IMR-90 (cell line): ENCODE measurements at regions not wholly inside any gene's neighbourhood (a gene's known extent, or its start where the extent isn't known, plus 50 kb on each side); places are given as distances from the start of the nearest gene placed in this dataset.

Experiments used
- ATAC-seq: fragments of 200-7000 bp; cut with Tn5 transposase; 2 replicates; pipeline ENCODE4 v1.9.1; 2020; ENCODE audit warnings: low read depth, mild to moderate bottlenecking, moderate library complexity
- BruUV-seq: library from RNA; stranded (reverse); fragments of 400-500 nt; replicated peaks from 2 replicates; lab custom pipeline; 2021; lab: Mats Ljungman, UMichigan
- CTCF ChIA-PET: fragments of 300-600 bp; formaldehyde crosslinking; extraction: SDS; loops from one replicate; lab custom pipeline; 2021; ENCODE audit warnings: antibody characterized with exemption; lab: Yijun Ruan, JAX
- POLR2A ChIA-PET: fragments of 300-600 bp; sonication (Branson Sonifier 250); formaldehyde crosslinking; loops from one replicate; lab custom pipeline; 2022; ENCODE audit warnings: antibody characterized with exemption; ENCODE audit not compliant: unreplicated experiment; lab: Charles Lee
- DNase-seq: peaks from one replicate; pipeline ENCODE4 v3.0.0; 2013
- H2AFZ ChIP-seq: replicated peaks from 2 replicates; pipeline ENCODE3; 2013; ENCODE audit warnings: low read length, mild to moderate bottlenecking; ENCODE audit not compliant: poor library complexity
- H2AK5ac ChIP-seq: 2 replicates; pipeline ENCODE4 v1.6.1; 2013; ENCODE audit warnings: low read depth, low read length, inconsistent platforms
- H2AK9ac ChIP-seq: replicated peaks from 2 replicates; pipeline ENCODE3; 2013; ENCODE audit warnings: mild to moderate bottlenecking, low read depth, low read length, moderate library complexity; ENCODE audit not compliant: poor library complexity
- H2BK120ac ChIP-seq: 2 replicates; pipeline ENCODE4 v1.6.1; 2013; ENCODE audit warnings: low read depth, low read length, inconsistent platforms
- H2BK15ac ChIP-seq: 3 replicates; pipeline ENCODE4 v1.6.1; 2013; ENCODE audit warnings: low read depth, low read length, inconsistent platforms
- H2BK20ac ChIP-seq: 2 replicates; pipeline ENCODE4 v1.6.1; 2013; ENCODE audit warnings: low read depth, mild to moderate bottlenecking, inconsistent platforms, low read length, moderate library complexity
- H2BK5ac ChIP-seq: 2 replicates; pipeline ENCODE4 v1.6.1; 2013; ENCODE audit warnings: mild to moderate bottlenecking, low read depth, low read length, inconsistent platforms; ENCODE audit not compliant: poor library complexity, severe bottlenecking
- H3K14ac ChIP-seq: replicated peaks from 2 replicates; pipeline ENCODE4 v1.6.1; 2013; ENCODE audit warnings: low read depth, low read length, inconsistent platforms
- H3K18ac ChIP-seq: 2 replicates; pipeline ENCODE4 v1.6.1; 2013; ENCODE audit warnings: low read depth, low read length, control low read depth
- H3K23ac ChIP-seq: 2 replicates; pipeline ENCODE4 v1.6.1; 2013; ENCODE audit warnings: low read depth, low read length, inconsistent platforms
- H3K27ac ChIP-seq: 2 replicates; pipeline ENCODE4 v1.5.1; 2013; ENCODE audit warnings: mild to moderate bottlenecking, control low read depth, low read length; ENCODE audit not compliant: insufficient read depth
- H3K27me3 ChIP-seq: 2 replicates; pipeline ENCODE4 v1.6.1; 2013; ENCODE audit warnings: low read length; ENCODE audit not compliant: control insufficient read depth, insufficient read depth
- H3K36me3 ChIP-seq: 2 replicates; pipeline ENCODE4 v1.6.1; 2013; ENCODE audit warnings: low read length, mixed read lengths; ENCODE audit not compliant: control insufficient read depth, insufficient read depth
- H3K4ac ChIP-seq: 2 replicates; pipeline ENCODE4 v1.6.1; 2013; ENCODE audit warnings: low read depth, low read length, inconsistent platforms
- H3K4me1 ChIP-seq: 2 replicates; pipeline ENCODE4 v1.6.1; 2013; ENCODE audit warnings: low read length, mixed read lengths; ENCODE audit not compliant: control insufficient read depth, insufficient read depth
- H3K4me2 ChIP-seq: 2 replicates; pipeline ENCODE4 v1.6.1; 2013; ENCODE audit warnings: low read depth, mild to moderate bottlenecking, control low read depth, low read length, moderate library complexity
- H3K4me3 ChIP-seq: 2 replicates; pipeline ENCODE4 v1.5.1; 2013; ENCODE audit warnings: low read depth, mild to moderate bottlenecking, control low read depth, low read length, moderate library complexity; ENCODE audit not compliant: insufficient read depth
- H3K56ac ChIP-seq: 2 replicates; pipeline ENCODE4 v1.6.1; 2013; ENCODE audit warnings: low read length, inconsistent platforms; ENCODE audit not compliant: insufficient read depth; ENCODE audit errors: extremely low read depth
- H3K79me1 ChIP-seq, 2 experiments: 2 replicates each; pipeline ENCODE4 v1.6.1; 2013; ENCODE audit warnings: low read length in 2 of 2, inconsistent platforms in 1 of 2, low read depth in 1 of 2
- H3K9ac ChIP-seq: 2 replicates; pipeline ENCODE4 v1.6.1; 2013; ENCODE audit warnings: low read depth, low read length, control low read depth
- H3K9me1 ChIP-seq: 2 replicates; pipeline ENCODE4 v1.6.1; 2013; ENCODE audit warnings: low read length, inconsistent platforms; ENCODE audit not compliant: insufficient read depth
- H3K9me3 ChIP-seq: 2 replicates; pipeline ENCODE4 v1.6.1; 2013; ENCODE audit warnings: low read length; ENCODE audit not compliant: control insufficient read depth, insufficient read depth
- H4K20me1 ChIP-seq: 2 replicates; pipeline ENCODE4 v1.6.1; 2013; ENCODE audit warnings: low read length, inconsistent platforms; ENCODE audit not compliant: insufficient read depth
- H4K5ac ChIP-seq: 2 replicates; pipeline ENCODE4 v1.6.1; 2013; ENCODE audit warnings: mild to moderate bottlenecking, low read depth, low read length, control low read depth
- H4K8ac ChIP-seq, 2 experiments: 2 replicates each; pipeline ENCODE4 v1.6.1; 2013; ENCODE audit warnings: low read depth in 2 of 2, low read length in 2 of 2, control low read depth in 1 of 2, inconsistent platforms in 1 of 2
- H4K91ac ChIP-seq: 2 replicates; pipeline ENCODE4 v1.6.1; 2013; ENCODE audit warnings: low read depth, low read length, inconsistent platforms; ENCODE audit not compliant: insufficient read depth
- BHLHE40 ChIP-seq: fragments of 150-350 bp; IDR thresholded peaks from 2 replicates; pipeline ENCODE4 v1.6.1; 2016; ENCODE audit warnings: mild to moderate bottlenecking, low read depth, low read length
- CHD1 ChIP-seq: IDR thresholded peaks from 2 replicates; pipeline ENCODE4 v1.6.1; 2012; ENCODE audit warnings: low read depth, low read length, improper control_type of control experiment
- CTCF ChIP-seq: conservative IDR thresholded peaks from 2 replicates; pipeline ENCODE4 v1.5.1; 2012; ENCODE audit warnings: mild to moderate bottlenecking, low read depth, low read length, improper control_type of control experiment
- MAZ ChIP-seq: IDR thresholded peaks from 2 replicates; pipeline ENCODE4 v1.6.1; 2012; ENCODE audit warnings: low read depth, mild to moderate bottlenecking, low read length, improper control_type of control experiment, moderate library complexity, borderline replicate concordance
- WGBS, 2 experiments: methylation state at CpG; one replicate each; pipeline versions ENCODE4 v1.1.5 to v1.1.7; 2013; ENCODE audit warnings: missing lambda C conversion rate in 2 of 2; ENCODE audit not compliant: insufficient read length in 1 of 2; ENCODE audit errors: extremely low coverage in 2 of 2; 5-methylcytosine and 5-hydroxymethylcytosine counted together
- dilution Hi-C: fragments of 300-500 bp; cut with HindIII; formaldehyde crosslinking; loops from one replicate; pipeline ENCODE4 v1.14.3; 2018; ENCODE audit warnings: low sequenced_read_pairs; ENCODE audit not compliant: unreplicated experiment
- in situ Hi-C: fragments of 300-500 bp; cut with MboI; formaldehyde crosslinking; loops from 3 replicates; pipeline ENCODE4 v1.14.3; 2019; ENCODE audit warnings: low sequenced_read_pairs, inconsistent platforms, mixed read lengths
- intact Hi-C: fragments of 100-400 bp; cut with micrococcal nuclease; formaldehyde crosslinking; loops from 2 replicates; pipeline ENCODE4 v1.10.0; 2022

GRCh38 chr2:122710049-122710448 is 954.6 kb downstream of the TSN start:
- TF ChIP-seq CTCF (no peak), BHLHE40 (no peak), MAZ (no peak), CHD1 (no peak)
- no peak overlapping the region for H3K23ac ChIP-seq
- H4K5ac ChIP-seq: no peak overlapping the region
- no peak overlapping the region for H2BK15ac ChIP-seq
- H3K27me3 ChIP-seq: no peaks in the 10 kb centered on the region
- no peak overlapping the region for H3K4me3 ChIP-seq
- no peak overlapping the region for H4K8ac ChIP-seq
- BruUV-seq: no TSS peak
- H3K9me3 ChIP-seq: peaks cover 21% of the 10 kb centered on the region
- H2BK5ac ChIP-seq: no peak overlapping the region
- H3K4ac ChIP-seq: no peak overlapping the region
- H3K36me3 ChIP-seq: no peaks in the 10 kb centered on the region
- H3K4me1 ChIP-seq: no peaks in the 10 kb centered on the region
- intact Hi-C loops (no loop called here), in situ Hi-C loops (no loop called here), dilution Hi-C loops (no loop called here)
- H3K18ac ChIP-seq: no peak overlapping the region
- H2BK20ac ChIP-seq: no peak overlapping the region
- H2BK120ac ChIP-seq: no peak overlapping the region
- POLR2A ChIA-PET: no interaction called here
- no peaks in the 10 kb centered on the region for H3K9me1 ChIP-seq
- DNase-seq (no peak), ATAC-seq (no peak)
- no peaks in the 10 kb centered on the region for H4K20me1 ChIP-seq
- no peaks in the 10 kb centered on the region for H3K79me1 ChIP-seq
- no peak overlapping the region for H3K14ac ChIP-seq
- H3K56ac ChIP-seq: no peak overlapping the region
- no peak overlapping the region for H2AK9ac ChIP-seq
- H2AFZ ChIP-seq: no peak overlapping the region
- H3K9ac ChIP-seq: no peak overlapping the region
- WGBS, 2 experiments: 17% methylated on average over 2 of the region's 6 CpGs; no CpG with 5 or more reads in 1 of the 2 experiments
- H3K4me2 ChIP-seq: no peak overlapping the region
- CTCF ChIA-PET: no interaction called here
- no peak overlapping the region for H4K91ac ChIP-seq
- no peak overlapping the region for H3K27ac ChIP-seq
- no peak overlapping the region for H2AK5ac ChIP-seq
